Activated CD8-positive, alpha-beta T cell treated with anti-CD3 and anti-CD28 coated beads for 36 hours (primary cell): ENCODE measurements at regions not wholly inside any gene's neighbourhood (a gene's known extent, or its start where the extent isn't known, plus 50 kb on each side); places are given as distances from the start of the nearest gene placed in this dataset.

Experiments
- ATAC-seq: fragments of 200-7000 bp; cut with Tn5 transposase; one replicate; pipeline ENCODE4 v1.10.0; 2021; ENCODE audit warnings: mild to moderate bottlenecking, moderate library complexity
- CTCF ChIA-PET: fragments of 350-600 bp; sonication (Branson Sonifier 250); formaldehyde crosslinking; loops from one replicate; lab custom pipeline; 2021; ENCODE audit warnings: antibody characterized with exemption; lab: Charles Lee
- POLR2A ChIA-PET: fragments of 350-600 bp; sonication (Branson Sonifier 250); formaldehyde crosslinking; loops from one replicate; lab custom pipeline; 2021; ENCODE audit warnings: antibody characterized with exemption; lab: Charles Lee
- DNase-seq: peaks from one replicate; pipeline ENCODE4 v3.0.0-alpha.2; 2020
- H3K27ac Mint-ChIP-seq: one replicate; pipeline ENCODE4 v1.8.0; 2021; ENCODE audit warnings: mild to moderate bottlenecking, mixed read lengths
- H3K27me3 Mint-ChIP-seq: one replicate; pipeline ENCODE4 v1.8.0; 2021; ENCODE audit warnings: mixed read lengths
- H3K36me3 Mint-ChIP-seq: one replicate; pipeline ENCODE4 v1.8.0; 2021; ENCODE audit warnings: low read depth, mixed read lengths
- H3K4me1 Mint-ChIP-seq: one replicate; pipeline ENCODE4 v1.8.0; 2021; ENCODE audit warnings: low read depth, mixed read lengths
- H3K4me3 Mint-ChIP-seq: one replicate; pipeline ENCODE4 v1.8.0; 2021; ENCODE audit warnings: mild to moderate bottlenecking, moderate library complexity, mixed read lengths
- H3K9me3 Mint-ChIP-seq: one replicate; pipeline ENCODE4 v1.8.0; 2021; ENCODE audit warnings: mixed read lengths
- CTCF ChIP-seq: fragments of 200-600 bp; IDR thresholded peaks from one replicate; pipeline ENCODE4 v1.8.0; 2022; ENCODE audit warnings: antibody characterized with exemption, mild to moderate bottlenecking
- intact Hi-C: fragments of 100-400 bp; cut with micrococcal nuclease; formaldehyde crosslinking; loops from one replicate; pipeline ENCODE4 v1.10.0; 2022

- Mint-ChIP-seq H3K4me3 (no peak overlapping the region), H3K27ac (no peak overlapping the region), H3K27me3 (no peaks in the 10 kb centered on the region), H3K36me3 (peaks cover 46% of the 10 kb centered on the region), H3K9me3 (no peaks in the 10 kb centered on the region), H3K4me1 (no peaks in the 10 kb centered on the region)
- CTCF ChIA-PET = no interaction called here
- DNase-seq (no peak), ATAC-seq (no peak)
- TF ChIP-seq CTCF = no peak
- intact Hi-C loops = no loop called here
- POLR2A ChIA-PET = interaction anchor here (0.6 kb wide), 1 partner anchor 1480 kb away, joined by 3 read pairs; no protein-coding TSS in a partner anchor
Measured at GRCh38 chr5:94027145-94027544, 285.7 kb upstream of the POU5F2 start.

GRCh38 chr5:94025788-94026473 is 284.5 kb upstream of the POU5F2 start:
- intact Hi-C loops = no loop called here
- CTCF ChIA-PET = no interaction called here

GRCh38 chr5:94024620-94025019 is 283.2 kb upstream of the POU5F2 start:
- ChIA-PET POLR2A (no interaction called here), CTCF (no interaction called here)
- ATAC-seq (no peak), DNase-seq (no peak)
- H3K36me3 Mint-ChIP-seq = peaks cover 47% of the 10 kb centered on the region
- H3K9me3 Mint-ChIP-seq = peaks cover 8% of the 10 kb centered on the region
- intact Hi-C loops = no loop called here
- no peaks in the 10 kb centered on the region for H3K4me1 Mint-ChIP-seq
- H3K27ac Mint-ChIP-seq = no peak overlapping the region
- TF ChIP-seq CTCF = no peak
- no peak overlapping the region for H3K4me3 Mint-ChIP-seq
- no peaks in the 10 kb centered on the region for H3K27me3 Mint-ChIP-seq

More at GRCh38 chr5:94025788-94026473, 284.5 kb upstream of the POU5F2 start:
- no peak for ATAC-seq
- no peaks in the 10 kb centered on the region for H3K27me3 Mint-ChIP-seq
- DNase-seq = no peak
- peaks cover 48% of the 10 kb centered on the region for H3K36me3 Mint-ChIP-seq
- H3K4me1 Mint-ChIP-seq = no peaks in the 10 kb centered on the region
- H3K27ac Mint-ChIP-seq = no peak overlapping the region
- H3K9me3 Mint-ChIP-seq = no peaks in the 10 kb centered on the region
- H3K4me3 Mint-ChIP-seq = no peak overlapping the region
- POLR2A ChIA-PET = no interaction called here
- no peak for TF ChIP-seq CTCF

GRCh38 chr5:94024101-94024500 is 282.7 kb upstream of the POU5F2 start:
- no peak for TF ChIP-seq CTCF
- Mint-ChIP-seq H3K27ac (no peak overlapping the region), H3K36me3 (peaks cover 48% of the 10 kb centered on the region), H3K9me3 (peaks cover 11% of the 10 kb centered on the region), H3K27me3 (no peaks in the 10 kb centered on the region), H3K4me1 (no peaks in the 10 kb centered on the region), H3K4me3 (no peak overlapping the region)
- ChIA-PET CTCF (no interaction called here), POLR2A (no interaction called here)
- ATAC-seq (no peak), DNase-seq (no peak)
- intact Hi-C loops = no loop called here

GRCh38 chr5:94021246-94021645 is 279.8 kb upstream of the POU5F2 start:
- Mint-ChIP-seq H3K36me3 (peaks cover 72% of the 10 kb centered on the region), H3K9me3 (peaks cover 31% of the 10 kb centered on the region), H3K27ac (no peak overlapping the region), H3K27me3 (no peaks in the 10 kb centered on the region), H3K4me3 (no peak overlapping the region), H3K4me1 (no peaks in the 10 kb centered on the region)
- ATAC-seq (no peak), DNase-seq (no peak)
- intact Hi-C loops = no loop called here
- ChIA-PET POLR2A (no interaction called here), CTCF (no interaction called here)
- no peak for TF ChIP-seq CTCF
